PC-3 (cell line): ENCODE measurements at regions not wholly inside any gene's neighbourhood (a gene's known extent, or its start where the extent isn't known, plus 50 kb on each side); places are given as distances from the start of the nearest gene placed in this dataset.

Experiments used
- ATAC-seq: fragments of 200-7000 bp; cut with Tn5 transposase; 2 replicates; pipeline ENCODE4 v1.9.1; 2020; ENCODE audit warnings: mild to moderate bottlenecking, moderate library complexity
- BruUV-seq: library from RNA; stranded (reverse); fragments of 400-500 nt; replicated peaks from 2 replicates; lab custom pipeline; 2021; lab: Mats Ljungman, UMichigan
- CTCF ChIA-PET: fragments of 300-600 bp; sonication (Branson Sonifier 250); formaldehyde crosslinking; loops from one replicate; lab custom pipeline; 2022; ENCODE audit warnings: antibody characterized with exemption; lab: Charles Lee
- POLR2A ChIA-PET: fragments of 300-600 bp; sonication (Branson Sonifier 250); formaldehyde crosslinking; loops from one replicate; lab custom pipeline; 2022; ENCODE audit warnings: antibody characterized with exemption; ENCODE audit not compliant: unreplicated experiment; lab: Charles Lee
- DNase-seq: peaks from one replicate; pipeline ENCODE4 v3.0.0-alpha.2; 2015
- H2AFZ ChIP-seq: fragments of 300-600 bp; sonication (generic); 2 replicates; pipeline ENCODE4 v1.6.0; 2016; ENCODE audit warnings: antibody characterized with exemption, low read length
- H3F3A ChIP-seq: fragments of 300-600 bp; sonication (generic); one replicate; pipeline ENCODE4 v1.6.0; 2017; ENCODE audit warnings: antibody characterized with exemption, low read length, control low read depth, mild to moderate bottlenecking; ENCODE audit not compliant: unreplicated experiment
- H3K27ac ChIP-seq: fragments of 300-600 bp; sonication (generic); 2 replicates; pipeline ENCODE4 v1.5.1; 2016; ENCODE audit warnings: mild to moderate bottlenecking, low read length
- H3K27me3 ChIP-seq: fragments of 300-600 bp; sonication (generic); 2 replicates; pipeline ENCODE4 v1.6.1; 2016; ENCODE audit warnings: low read length, mixed read lengths
- H3K36me3 ChIP-seq: fragments of 300-600 bp; sonication (generic); 2 replicates; pipeline ENCODE4 v1.6.1; 2016; ENCODE audit warnings: low read depth, mixed run types, low read length, mixed read lengths
- H3K4me1 ChIP-seq: fragments of 300-600 bp; sonication (generic); 2 replicates; pipeline ENCODE4 v1.5.1; 2016; ENCODE audit warnings: low read length; ENCODE audit not compliant: insufficient read depth
- H3K4me2 ChIP-seq: fragments of 300-600 bp; sonication (generic); 2 replicates; pipeline ENCODE4 v1.6.0; 2016; ENCODE audit warnings: low read length
- H3K4me3 ChIP-seq: fragments of 300-600 bp; sonication (generic); 2 replicates; pipeline ENCODE4 v1.5.1; 2016; ENCODE audit warnings: mild to moderate bottlenecking, low read length, mixed read lengths
- H3K79me2 ChIP-seq: fragments of 300-600 bp; sonication (generic); 2 replicates; pipeline ENCODE4 v1.6.1; 2017; ENCODE audit warnings: low read length, mixed read lengths
- H3K9ac ChIP-seq: fragments of 300-600 bp; sonication (generic); 2 replicates; pipeline ENCODE4 v1.6.0; 2016; ENCODE audit warnings: mild to moderate bottlenecking, low read length
- H3K9me2 ChIP-seq: fragments of 300-600 bp; sonication (generic); replicated peaks from 2 replicates; pipeline ENCODE4 v1.6.1; 2016; ENCODE audit warnings: mixed run types, low read length, mixed read lengths
- H3K9me3 ChIP-seq: fragments of 300-600 bp; sonication (generic); 2 replicates; pipeline ENCODE4 v1.6.1; 2016; ENCODE audit warnings: low read length, mixed read lengths
- H4K20me1 ChIP-seq: fragments of 300-600 bp; sonication (generic); 2 replicates; pipeline ENCODE4 v1.6.1; 2016; ENCODE audit warnings: low read length, mixed read lengths
- CTCF ChIP-seq: fragments of 300-600 bp; sonication (generic); conservative IDR thresholded peaks from 2 replicates; pipeline ENCODE4 v1.5.1; 2017; ENCODE audit warnings: antibody characterized with exemption, low read depth, mild to moderate bottlenecking, low read length
- EZH2 ChIP-seq: fragments of 300-600 bp; sonication (generic); IDR thresholded peaks from one replicate; pipeline ENCODE4 v1.6.1; 2017; ENCODE audit warnings: antibody characterized with exemption, mild to moderate bottlenecking, low read length; ENCODE audit not compliant: unreplicated experiment
- EZH2phosphoT487 ChIP-seq: fragments of 300-600 bp; sonication (generic); IDR thresholded peaks from 2 replicates; pipeline ENCODE4 v1.6.1; 2018; ENCODE audit warnings: mild to moderate bottlenecking, antibody characterized with exemption, low read length, borderline replicate concordance
- intact Hi-C: fragments of 100-400 bp; cut with micrococcal nuclease; formaldehyde crosslinking; loops from 2 replicates; pipeline ENCODE4 v1.9.0; 2023

GRCh38 chr7:52500841-52501240 lies 534.6 kb upstream of the POM121L12 start:
- ChIA-PET POLR2A (no interaction called here), CTCF (no interaction called here)

GRCh38 chr7:52498366-52498765 lies 537.1 kb upstream of the POM121L12 start:
- H3F3A ChIP-seq = no peaks in the 10 kb centered on the region
- intact Hi-C loops = no loop called here
- H3K36me3 ChIP-seq = no peaks in the 10 kb centered on the region
- no peaks in the 10 kb centered on the region for H3K9me2 ChIP-seq
- no peaks in the 10 kb centered on the region for H3K27me3 ChIP-seq
- ATAC-seq (no peak), DNase-seq (no peak)
- no peaks in the 10 kb centered on the region for H3K9me3 ChIP-seq
- H4K20me1 ChIP-seq = no peaks in the 10 kb centered on the region
- TF ChIP-seq CTCF = no peak
- TF ChIP-seq EZH2phosphoT487 = no peak
- no peak for TF ChIP-seq EZH2
- POLR2A ChIA-PET = no interaction called here
- H3K27ac ChIP-seq = no peak overlapping the region
- H3K4me3 ChIP-seq = no peak overlapping the region
- CTCF ChIA-PET = no interaction called here
- H3K4me2 ChIP-seq = no peak overlapping the region
- BruUV-seq = no TSS peak
- no peak overlapping the region for H3K9ac ChIP-seq
- no peaks in the 10 kb centered on the region for H3K4me1 ChIP-seq
- no peaks in the 10 kb centered on the region for H3K79me2 ChIP-seq
- H2AFZ ChIP-seq = no peak overlapping the region

More at GRCh38 chr7:52500841-52501240, 534.6 kb upstream of the POM121L12 start:
- H3K27me3 ChIP-seq = no peaks in the 10 kb centered on the region
- no peaks in the 10 kb centered on the region for H4K20me1 ChIP-seq
- H3K27ac ChIP-seq = no peak overlapping the region
- intact Hi-C loops = no loop called here
- H3K9me2 ChIP-seq = no peaks in the 10 kb centered on the region
- H3K9me3 ChIP-seq = no peaks in the 10 kb centered on the region
- no peak overlapping the region for H3K4me2 ChIP-seq
- H3K36me3 ChIP-seq = no peaks in the 10 kb centered on the region
- H3K4me1 ChIP-seq = no peaks in the 10 kb centered on the region
- H3K4me3 ChIP-seq = no peak overlapping the region
- BruUV-seq = no TSS peak
- H2AFZ ChIP-seq = no peak overlapping the region
- no peaks in the 10 kb centered on the region for H3F3A ChIP-seq
- no peak for TF ChIP-seq CTCF
- DNase-seq (peak; percentile 44), ATAC-seq (peak; percentile 60)
- H3K9ac ChIP-seq = no peak overlapping the region
- H3K79me2 ChIP-seq = no peaks in the 10 kb centered on the region

GRCh38 chr7:52486267-52486666 lies 549.2 kb upstream of the POM121L12 start:
- Histone ChIP-seq H3K79me2 (no peaks in the 10 kb centered on the region), H3K4me3 (no peak overlapping the region), H3F3A (no peaks in the 10 kb centered on the region), H3K9me3 (no peaks in the 10 kb centered on the region), H3K36me3 (no peaks in the 10 kb centered on the region), H3K9me2 (no peaks in the 10 kb centered on the region), H3K4me2 (no peak overlapping the region), H3K27ac (no peak overlapping the region), H3K4me1 (no peaks in the 10 kb centered on the region), H3K27me3 (no peaks in the 10 kb centered on the region), H2AFZ (no peak overlapping the region), H3K9ac (no peak overlapping the region), H4K20me1 (no peaks in the 10 kb centered on the region)
- no TSS peak for BruUV-seq
- DNase-seq (no peak), ATAC-seq (no peak)
- ChIA-PET POLR2A (no interaction called here), CTCF (no interaction called here)
- no peak for TF ChIP-seq CTCF
- TF ChIP-seq EZH2phosphoT487 = no peak
- TF ChIP-seq EZH2 = no peak
- intact Hi-C loops = no loop called here
